GM12878 (cell line): ENCODE measurements at regions not wholly inside any gene's neighbourhood (a gene's known extent, or its start where the extent isn't known, plus 50 kb on each side); places are given as distances from the start of the nearest gene placed in this dataset.

Source experiments
- KAT2A ChIP-seq: conservative IDR thresholded peaks from 2 replicates; pipeline ENCODE4 v1.6.1; 2011; ENCODE audit warnings: low read depth, low read length; ENCODE audit not compliant: control insufficient read depth
- SREBF2 ChIP-seq: IDR thresholded peaks from 2 replicates; pipeline ENCODE4 v1.6.1; 2012; ENCODE audit warnings: mild to moderate bottlenecking, low read length
- SUZ12 ChIP-seq: fragments of 200-600 bp; sonication (generic); IDR thresholded peaks from one replicate; pipeline ENCODE4 v1.6.1; 2018; ENCODE audit warnings: antibody characterized with exemption, mild to moderate bottlenecking; ENCODE audit not compliant: unreplicated experiment
- TAF1 ChIP-seq: IDR thresholded peaks from 2 replicates; pipeline ENCODE4 v1.6.1; 2011; ENCODE audit warnings: mild to moderate bottlenecking, low read depth, low read length, borderline replicate concordance
- ZNF207 ChIP-seq: fragments of 450-650 bp; IDR thresholded peaks from 2 replicates; pipeline ENCODE4 v1.6.1; 2014; ENCODE audit warnings: antibody characterized with exemption, mild to moderate bottlenecking, borderline replicate concordance

DNA sequence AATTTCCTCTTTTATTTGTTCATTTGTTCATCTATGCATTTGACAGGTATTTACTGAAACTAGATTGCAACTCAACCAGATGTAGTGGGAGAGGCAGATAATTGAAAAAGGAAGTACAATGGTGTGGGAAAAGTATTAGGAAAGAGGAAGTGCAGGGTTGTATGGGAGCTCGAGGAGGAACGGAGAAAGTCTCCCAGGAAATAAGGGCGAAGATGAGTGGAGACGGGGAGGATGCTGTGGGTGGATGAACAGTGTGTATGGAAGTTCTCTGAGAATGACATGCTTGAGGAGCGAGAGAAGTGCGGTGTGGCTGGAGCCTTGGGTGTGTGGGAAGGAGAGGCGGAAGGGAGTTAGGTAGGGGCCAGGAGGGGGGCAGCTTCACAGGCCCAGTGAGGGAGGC lies 87.5 kb upstream of the DHX15 start:
- TF ChIP-seq SUZ12 (no peak), ZNF207 (no peak), SREBF2 (no peak), TAF1 (no peak), KAT2A (no peak)
